ENCODE measurements at regions not wholly inside any gene's neighbourhood (a gene's known extent, or its start where the extent isn't known, plus 50 kb on each side); places are given as distances from the start of the nearest gene placed in this dataset.

DNA sequence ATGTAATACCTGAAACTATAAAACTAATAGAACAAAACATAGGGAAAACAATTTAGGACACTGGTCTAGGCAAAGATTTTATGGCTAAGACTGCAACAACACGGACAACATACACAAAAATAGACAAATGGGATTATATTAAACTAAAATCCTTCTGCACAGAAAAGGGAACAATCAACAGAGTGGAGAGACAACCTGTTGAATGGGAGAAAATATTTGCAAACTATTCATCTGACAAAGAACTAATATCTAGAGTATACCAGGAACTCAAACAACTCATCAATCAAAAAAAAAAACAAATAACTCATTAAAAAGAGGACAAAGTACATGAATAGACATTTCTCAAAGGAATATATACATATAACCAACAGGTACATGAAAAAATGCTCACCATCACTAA, 174.5 kb downstream of the FNDC1 start:
- no peak overlapping the region for H3K27ac Mint-ChIP-seq

DNA sequence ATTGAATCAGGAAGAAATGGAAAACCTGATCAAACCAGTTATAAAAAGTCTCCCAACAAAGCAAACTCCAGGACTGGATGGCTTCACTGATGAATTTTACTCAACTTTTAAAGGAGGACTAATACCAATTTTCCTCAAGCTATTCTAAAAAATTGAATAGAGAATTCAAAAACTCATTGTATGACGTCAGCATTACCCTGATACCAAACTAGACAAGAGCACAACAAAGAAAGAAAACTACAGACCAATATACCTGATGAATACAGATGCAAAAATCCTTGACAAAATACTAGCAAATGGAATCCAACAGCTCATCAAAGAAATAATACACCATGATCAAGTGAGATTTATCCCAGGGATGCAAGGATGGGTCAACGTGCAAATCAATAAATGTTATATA, 172.9 kb downstream of the FNDC1 start:
- peaks cover 12% of the 10 kb centered on the region for H3K9me3 Mint-ChIP-seq
- H3K27me3 Mint-ChIP-seq = peaks cover 16% of the 10 kb centered on the region
- no peak for DNase-seq
- H3K4me1 Mint-ChIP-seq (ENCODE audit: low read depth) = no peaks in the 10 kb centered on the region
- no peak overlapping the region for H3K27ac Mint-ChIP-seq
- no peaks in the 10 kb centered on the region for H3K36me3 Mint-ChIP-seq (ENCODE audit: low read depth)
- no peak overlapping the region for H3K4me3 Mint-ChIP-seq

More for the DNA sequence above, 174.5 kb downstream of the FNDC1 start:
- Mint-ChIP-seq H3K36me3 (ENCODE audit: low read depth) (no peaks in the 10 kb centered on the region), H3K27me3 (peaks cover 13% of the 10 kb centered on the region), H3K4me1 (ENCODE audit: low read depth) (no peaks in the 10 kb centered on the region), H3K4me3 (no peak overlapping the region), H3K9me3 (peaks cover 5% of the 10 kb centered on the region)
- no peak for DNase-seq

- Mint-ChIP-seq H3K27ac (no peak overlapping the region), H3K4me3 (no peak overlapping the region), H3K4me1 (ENCODE audit: low read depth) (no peaks in the 10 kb centered on the region)
These were observed 164.9 kb downstream of the FNDC1 start for GRCh38 chr6:159334068-159334467.

DNA sequence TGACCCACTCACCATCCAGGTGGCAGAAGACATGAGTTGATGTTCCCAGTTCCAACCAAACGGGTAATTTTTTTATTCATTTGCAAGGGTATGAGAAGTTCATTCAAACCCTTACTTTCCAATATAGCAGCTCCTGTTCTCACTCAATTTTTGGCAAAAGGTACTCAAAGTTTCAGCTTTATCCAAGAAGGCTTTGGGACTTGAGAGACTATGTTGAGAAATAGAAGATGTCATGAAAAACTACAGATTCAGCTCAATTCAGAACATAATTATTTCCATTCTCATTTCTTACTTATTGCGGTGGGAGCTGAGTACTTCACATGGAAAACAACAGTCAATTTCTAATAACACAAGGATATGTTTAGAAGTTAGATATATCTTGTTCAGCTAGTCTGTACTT, 162.3 kb downstream of the FNDC1 start:
- peaks cover 21% of the 10 kb centered on the region for H3K9me3 Mint-ChIP-seq
- no peak overlapping the region for H3K4me3 Mint-ChIP-seq
- H3K27me3 Mint-ChIP-seq = peaks cover 37% of the 10 kb centered on the region
- H3K4me1 Mint-ChIP-seq (ENCODE audit: low read depth) = no peaks in the 10 kb centered on the region
- H3K27ac Mint-ChIP-seq = no peak overlapping the region
- no peak for DNase-seq
- no peaks in the 10 kb centered on the region for H3K36me3 Mint-ChIP-seq (ENCODE audit: low read depth)

More at GRCh38 chr6:159334068-159334467, 164.9 kb downstream of the FNDC1 start:
- peaks cover 26% of the 10 kb centered on the region for H3K27me3 Mint-ChIP-seq
- peaks cover 33% of the 10 kb centered on the region for H3K9me3 Mint-ChIP-seq
- H3K36me3 Mint-ChIP-seq (ENCODE audit: low read depth) = no peaks in the 10 kb centered on the region
- DNase-seq = no peak

DNA sequence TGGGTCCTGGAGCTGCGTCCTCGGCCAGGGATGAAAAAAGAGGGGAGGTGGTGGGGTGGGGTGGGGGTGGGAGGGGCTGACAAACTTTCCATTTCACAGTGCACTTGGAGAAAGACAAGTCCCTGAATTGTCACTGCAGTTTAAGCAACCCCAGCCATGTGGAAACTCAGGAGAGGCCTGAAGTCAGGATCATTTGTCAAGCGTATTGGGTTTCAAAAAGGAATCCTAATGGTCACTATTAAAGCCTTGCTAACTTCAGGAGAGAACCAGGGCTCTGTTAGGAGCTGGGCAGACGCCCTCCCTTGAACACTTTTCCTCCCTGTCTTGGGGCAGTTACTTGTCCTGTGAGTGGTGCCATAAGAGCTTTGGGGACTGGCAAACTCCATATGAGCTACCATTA, 159.9 kb downstream of the FNDC1 start:
- DNase-seq = no peak
- H3K4me3 Mint-ChIP-seq = no peak overlapping the region
- H3K36me3 Mint-ChIP-seq (ENCODE audit: low read depth) = no peaks in the 10 kb centered on the region
- H3K27ac Mint-ChIP-seq = no peak overlapping the region
- H3K9me3 Mint-ChIP-seq = peaks cover 14% of the 10 kb centered on the region
- peaks cover 33% of the 10 kb centered on the region for H3K27me3 Mint-ChIP-seq
- H3K4me1 Mint-ChIP-seq (ENCODE audit: low read depth) = no peaks in the 10 kb centered on the region

DNA sequence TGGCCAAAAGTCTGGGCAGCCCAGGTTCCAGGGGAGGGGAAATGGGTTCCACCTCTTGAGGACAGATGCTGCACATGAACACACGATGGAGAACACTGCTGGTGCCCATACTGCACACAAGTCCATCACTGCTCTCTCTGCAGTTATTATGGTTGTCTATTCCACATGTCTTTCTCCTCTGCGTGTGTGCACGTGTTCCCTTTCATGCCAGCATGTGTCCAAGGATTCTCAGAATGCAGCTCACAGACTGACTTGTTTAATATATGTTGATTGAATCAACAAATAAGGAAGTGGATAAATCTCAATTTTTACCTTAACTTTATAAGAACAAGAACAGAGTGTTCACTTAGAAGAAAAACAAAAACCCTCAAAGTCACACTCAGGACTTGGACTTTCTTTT, 158.9 kb downstream of the FNDC1 start:
- H3K27ac Mint-ChIP-seq = no peak overlapping the region
- DNase-seq = no peak
- no peaks in the 10 kb centered on the region for H3K4me1 Mint-ChIP-seq (ENCODE audit: low read depth)
- no peak overlapping the region for H3K4me3 Mint-ChIP-seq
- H3K36me3 Mint-ChIP-seq (ENCODE audit: low read depth) = no peaks in the 10 kb centered on the region
- peaks cover 6% of the 10 kb centered on the region for H3K9me3 Mint-ChIP-seq
- peaks cover 41% of the 10 kb centered on the region for H3K27me3 Mint-ChIP-seq

DNA sequence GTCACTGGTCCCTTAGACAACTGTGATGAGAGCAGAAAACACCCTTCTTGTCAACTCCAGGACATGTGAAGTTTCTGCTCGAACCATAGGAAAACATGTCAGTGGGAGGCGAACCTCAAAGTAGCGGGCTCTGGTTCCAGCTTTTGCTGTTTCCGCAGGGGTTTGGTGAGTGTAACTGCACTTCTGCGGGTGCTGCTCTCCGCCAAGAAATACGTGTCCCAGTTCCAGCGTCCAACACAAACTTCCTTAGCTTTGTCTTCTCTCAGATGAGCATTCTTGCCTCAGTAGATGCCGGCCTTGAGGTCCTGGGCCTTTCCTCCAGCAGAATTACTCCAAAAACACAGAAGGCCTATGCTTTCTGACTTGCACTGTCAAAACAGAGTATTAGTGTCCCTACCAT, 156.3 kb downstream of the FNDC1 start:
- no peak for DNase-seq
- H3K27me3 Mint-ChIP-seq = peaks cover 46% of the 10 kb centered on the region
- H3K4me3 Mint-ChIP-seq = no peak overlapping the region
- H3K36me3 Mint-ChIP-seq (ENCODE audit: low read depth) = no peaks in the 10 kb centered on the region
- H3K27ac Mint-ChIP-seq = no peak overlapping the region
- H3K9me3 Mint-ChIP-seq = no peaks in the 10 kb centered on the region
- no peaks in the 10 kb centered on the region for H3K4me1 Mint-ChIP-seq (ENCODE audit: low read depth)

DNA sequence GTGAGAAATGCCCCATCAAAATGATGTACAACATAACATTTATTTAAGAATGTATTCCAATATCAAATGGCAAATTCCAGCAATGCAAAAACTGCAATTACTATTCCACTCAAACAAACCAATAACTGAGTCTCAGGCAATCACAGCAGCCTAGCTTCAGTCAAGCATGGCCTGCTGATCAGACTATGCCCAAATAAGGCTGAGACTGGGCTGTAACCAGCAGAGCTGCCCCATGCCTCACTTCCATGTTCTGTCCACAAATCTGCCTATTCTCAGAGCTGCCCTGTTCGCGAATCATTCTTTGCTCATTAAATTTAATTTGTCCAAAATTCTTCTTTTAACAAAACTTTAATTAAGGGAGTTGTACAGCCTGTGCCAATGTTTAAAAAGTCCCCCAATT, 155.4 kb downstream of the FNDC1 start:
- H3K4me1 Mint-ChIP-seq (ENCODE audit: low read depth) = no peaks in the 10 kb centered on the region
- no peak for DNase-seq
- peaks cover 51% of the 10 kb centered on the region for H3K27me3 Mint-ChIP-seq
- no peak overlapping the region for H3K4me3 Mint-ChIP-seq
- no peaks in the 10 kb centered on the region for H3K9me3 Mint-ChIP-seq
- H3K36me3 Mint-ChIP-seq (ENCODE audit: low read depth) = no peaks in the 10 kb centered on the region
- no peak overlapping the region for H3K27ac Mint-ChIP-seq
